ENCODE measurements at regions not wholly inside any gene's neighbourhood (a gene's known extent, or its start where the extent isn't known, plus 50 kb on each side); places are given as distances from the start of the nearest gene placed in this dataset.
"Not testable (repeated sequence)": the region's sequence is repeated elsewhere in the genome, so short reads cannot be mapped to it uniquely, and the experiment has no call there.

- intact Hi-C loops (cut with DNase I; ENCODE audit: low total_unique reads) (no loop called here), in situ Hi-C loops (cut with MboI; ENCODE audit: low sequenced_read_pairs in 4 of 4) (no loop called here)
- H3K27me3 ChIP-seq = no peaks in the 10 kb centered on the region
- no peaks in the 10 kb centered on the region for H3K9me3 ChIP-seq
- ATAC-seq = no peak
- H3K4me3 ChIP-seq = no peak overlapping the region
- no peak for DNase-seq
- H3K36me3 ChIP-seq = no peaks in the 10 kb centered on the region
- no peak overlapping the region for H3K27ac ChIP-seq
- TF ChIP-seq POLR2A (IDR thresholded peaks at IDR 0.05) (no peak), CTCF (IDR thresholded peaks at IDR 0.05 in 4 of 5, conservative IDR thresholded peaks at IDR 0.05 in 1 of 5) (no peak)
- H3K4me1 ChIP-seq = no peaks in the 10 kb centered on the region
These were observed 717.0 kb upstream of the MBL2 start for GRCh38 chr10:53489335-53490182.

GRCh38 chr10:53487019-53487983 lies 714.7 kb upstream of the MBL2 start:
- intact Hi-C loops (cut with DNase I; ENCODE audit: low total_unique reads) = no loop called here
- no peak for DNase-seq

GRCh38 chr10:53485422-53485821 lies 712.8 kb upstream of the MBL2 start:
- in situ Hi-C loops (cut with MboI; ENCODE audit: low sequenced_read_pairs in 4 of 4); DNase-seq: not testable (repeated sequence)

More at GRCh38 chr10:53487019-53487983, 714.7 kb upstream of the MBL2 start:
- no peak overlapping the region for H3K27ac ChIP-seq
- no peak overlapping the region for H3K4me3 ChIP-seq
- in situ Hi-C loops (cut with MboI; ENCODE audit: low sequenced_read_pairs in 4 of 4) = no loop called here
- H3K9me3 ChIP-seq = no peaks in the 10 kb centered on the region
- ATAC-seq = no peak
- H3K4me1 ChIP-seq = no peaks in the 10 kb centered on the region
- H3K27me3 ChIP-seq = no peaks in the 10 kb centered on the region
- no peaks in the 10 kb centered on the region for H3K36me3 ChIP-seq
- no peak for TF ChIP-seq CTCF (IDR thresholded peaks at IDR 0.05 in 4 of 5, conservative IDR thresholded peaks at IDR 0.05 in 1 of 5)

GRCh38 chr10:53479365-53479764 lies 706.8 kb upstream of the MBL2 start:
- in situ Hi-C loops (cut with MboI; ENCODE audit: low sequenced_read_pairs in 4 of 4) = no loop called here
- intact Hi-C loops (cut with DNase I; ENCODE audit: low total_unique reads) = no loop called here
- TF ChIP-seq POLR2A (IDR thresholded peaks at IDR 0.05) (no peak), CTCF (IDR thresholded peaks at IDR 0.05 in 4 of 5, conservative IDR thresholded peaks at IDR 0.05 in 1 of 5) (no peak)
- no peak for ATAC-seq
- DNase-seq = no peak
- Histone ChIP-seq H3K36me3 (no peaks in the 10 kb centered on the region), H3K4me1 (no peaks in the 10 kb centered on the region), H3K27ac (no peak overlapping the region), H3K9me3 (no peaks in the 10 kb centered on the region), H3K27me3 (no peaks in the 10 kb centered on the region), H3K4me3 (no peak overlapping the region)

More at GRCh38 chr10:53485422-53485821, 712.8 kb upstream of the MBL2 start:
- ATAC-seq; H3K4me3 ChIP-seq; H3K27ac ChIP-seq; intact Hi-C loops (cut with DNase I; ENCODE audit: low total_unique reads); H3K4me1 ChIP-seq; H3K9me3 ChIP-seq; H3K27me3 ChIP-seq; H3K36me3 ChIP-seq: not testable (repeated sequence)

GRCh38 chr10:53477313-53477675 lies 704.7 kb upstream of the MBL2 start:
- Histone ChIP-seq H3K4me3 (no peak overlapping the region), H3K27ac (no peak overlapping the region), H3K27me3 (no peaks in the 10 kb centered on the region), H3K4me1 (no peaks in the 10 kb centered on the region), H3K36me3 (no peaks in the 10 kb centered on the region), H3K9me3 (no peaks in the 10 kb centered on the region)
- no peak for ATAC-seq
- no peak for DNase-seq
- in situ Hi-C loops (cut with MboI; ENCODE audit: low sequenced_read_pairs in 4 of 4) (no loop called here), intact Hi-C loops (cut with DNase I; ENCODE audit: low total_unique reads) (no loop called here)
- TF ChIP-seq POLR2A (IDR thresholded peaks at IDR 0.05) (no peak), CTCF (IDR thresholded peaks at IDR 0.05 in 4 of 5, conservative IDR thresholded peaks at IDR 0.05 in 1 of 5) (no peak)
